Prostate gland (tissue), 2 donors: ENCODE measurements at regions not wholly inside any gene's neighbourhood (a gene's known extent, or its start where the extent isn't known, plus 50 kb on each side); places are given as distances from the start of the nearest gene placed in this dataset.

Source experiments
- POLR2A ChIP-seq: fragments of 450-650 bp; IDR thresholded peaks from one replicate; pipeline ENCODE4 v1.6.1; 2016; ENCODE audit warnings: antibody characterized with exemption, mild to moderate bottlenecking
- POLR2AphosphoS5 ChIP-seq: sonication (generic); formaldehyde crosslinking; IDR thresholded peaks from one replicate; pipeline ENCODE4 v1.6.1; 2017; ENCODE audit warnings: antibody characterized with exemption
- TF ChIP-seq, protein P1 (sequence below), 4 experiments: fragments of 200-600 bp in 2 of 4; fragments of 450-650 bp in 2 of 4; sonication (generic) in 2 of 4; IDR thresholded peaks; 1 replicate in 3 of 4; 2 replicates in 1 of 4; pipeline ENCODE4 v1.5.1; 2016 to 2019; ENCODE audit warnings: antibody characterized with exemption in 4 of 4, mild to moderate bottlenecking in 2 of 4, moderate library complexity in 2 of 4

DNA sequence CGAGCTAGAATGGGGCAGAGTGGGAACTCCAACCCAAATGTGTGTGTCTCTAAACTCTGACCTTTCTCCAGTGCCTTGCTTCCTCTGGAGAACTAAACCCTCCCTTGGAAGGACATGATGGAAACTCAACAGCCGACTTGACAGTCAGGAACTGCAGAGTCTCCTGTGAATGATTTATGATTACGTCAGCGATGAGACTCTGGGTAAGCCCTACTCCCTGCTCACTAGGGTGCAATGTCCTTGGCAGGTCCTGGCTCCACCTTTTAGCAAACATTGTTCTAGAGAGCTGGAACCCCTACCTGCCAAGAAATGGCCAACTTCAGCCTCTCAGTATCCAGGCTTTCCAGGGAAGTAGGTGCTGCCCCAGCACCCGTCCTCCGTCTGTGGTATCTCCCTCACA, 96.1 kb upstream of the CD82 start:
- TF ChIP-seq, protein P1, sequence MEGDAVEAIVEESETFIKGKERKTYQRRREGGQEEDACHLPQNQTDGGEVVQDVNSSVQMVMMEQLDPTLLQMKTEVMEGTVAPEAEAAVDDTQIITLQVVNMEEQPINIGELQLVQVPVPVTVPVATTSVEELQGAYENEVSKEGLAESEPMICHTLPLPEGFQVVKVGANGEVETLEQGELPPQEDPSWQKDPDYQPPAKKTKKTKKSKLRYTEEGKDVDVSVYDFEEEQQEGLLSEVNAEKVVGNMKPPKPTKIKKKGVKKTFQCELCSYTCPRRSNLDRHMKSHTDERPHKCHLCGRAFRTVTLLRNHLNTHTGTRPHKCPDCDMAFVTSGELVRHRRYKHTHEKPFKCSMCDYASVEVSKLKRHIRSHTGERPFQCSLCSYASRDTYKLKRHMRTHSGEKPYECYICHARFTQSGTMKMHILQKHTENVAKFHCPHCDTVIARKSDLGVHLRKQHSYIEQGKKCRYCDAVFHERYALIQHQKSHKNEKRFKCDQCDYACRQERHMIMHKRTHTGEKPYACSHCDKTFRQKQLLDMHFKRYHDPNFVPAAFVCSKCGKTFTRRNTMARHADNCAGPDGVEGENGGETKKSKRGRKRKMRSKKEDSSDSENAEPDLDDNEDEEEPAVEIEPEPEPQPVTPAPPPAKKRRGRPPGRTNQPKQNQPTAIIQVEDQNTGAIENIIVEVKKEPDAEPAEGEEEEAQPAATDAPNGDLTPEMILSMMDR (IDR thresholded peaks at IDR 0.05) = no peak
- TF ChIP-seq POLR2AphosphoS5 (no peak), POLR2A (no peak)
